ENCODE measurements at regions not wholly inside any gene's neighbourhood (a gene's known extent, or its start where the extent isn't known, plus 50 kb on each side); places are given as distances from the start of the nearest gene placed in this dataset.
"Not testable (repeated sequence)": the region's sequence is repeated elsewhere in the genome, so short reads cannot be mapped to it uniquely, and the experiment has no call there.

- Mint-ChIP-seq H3K36me3 (ENCODE audit: low read depth) (no peaks in the 10 kb centered on the region), H3K27me3 (ENCODE audit: low read depth, poor library complexity) (no peaks in the 10 kb centered on the region), H3K9me3 (no peaks in the 10 kb centered on the region), H3K27ac (no peak overlapping the region), H3K4me3 (no peak overlapping the region), H3K4me1 (peaks cover 9% of the 10 kb centered on the region)
- DNase-seq = peak; percentile 2
- no peak for TF ChIP-seq CTCF (IDR thresholded peaks at IDR 0.05)
Measured at GRCh38 chr7:49023345-49024328, 99.3 kb downstream of the CDC14C start.

- Mint-ChIP-seq H3K4me1 (no peaks in the 10 kb centered on the region), H3K27me3 (ENCODE audit: low read depth, poor library complexity) (no peaks in the 10 kb centered on the region), H3K9me3 (no peaks in the 10 kb centered on the region), H3K36me3 (ENCODE audit: low read depth) (no peaks in the 10 kb centered on the region), H3K27ac (no peak overlapping the region), H3K4me3 (no peak overlapping the region)
- no peak for TF ChIP-seq CTCF (IDR thresholded peaks at IDR 0.05)
- DNase-seq = no peak
Measured at GRCh38 chr7:49030221-49030620, 105.9 kb downstream of the CDC14C start.

GRCh38 chr7:49033140-49033539 is 108.8 kb downstream of the CDC14C start:
- not testable (repeated sequence) for H3K4me1 Mint-ChIP-seq; H3K36me3 Mint-ChIP-seq (ENCODE audit: low read depth); H3K27ac Mint-ChIP-seq; H3K4me3 Mint-ChIP-seq; DNase-seq; H3K27me3 Mint-ChIP-seq (ENCODE audit: low read depth, poor library complexity); H3K9me3 Mint-ChIP-seq

GRCh38 chr7:49037346-49038210 is 113.2 kb downstream of the CDC14C start:
- Mint-ChIP-seq H3K27ac (no peak overlapping the region), H3K9me3 (no peaks in the 10 kb centered on the region), H3K27me3 (ENCODE audit: low read depth, poor library complexity) (no peaks in the 10 kb centered on the region), H3K4me1 (no peaks in the 10 kb centered on the region), H3K4me3 (no peak overlapping the region), H3K36me3 (ENCODE audit: low read depth) (no peaks in the 10 kb centered on the region)
- DNase-seq = no peak
- no peak for TF ChIP-seq CTCF (IDR thresholded peaks at IDR 0.05)

- no peaks in the 10 kb centered on the region for H3K36me3 Mint-ChIP-seq (ENCODE audit: low read depth)
- H3K27ac Mint-ChIP-seq = no peak overlapping the region
- no peak overlapping the region for H3K4me3 Mint-ChIP-seq
- no peak for TF ChIP-seq CTCF (IDR thresholded peaks at IDR 0.05)
- no peaks in the 10 kb centered on the region for H3K9me3 Mint-ChIP-seq
- no peaks in the 10 kb centered on the region for H3K27me3 Mint-ChIP-seq (ENCODE audit: low read depth, poor library complexity)
- DNase-seq = no peak
- H3K4me1 Mint-ChIP-seq = no peaks in the 10 kb centered on the region
Measured at GRCh38 chr7:49038821-49039358, 114.5 kb downstream of the CDC14C start.

- no peak overlapping the region for H3K27ac Mint-ChIP-seq
- TF ChIP-seq CTCF (IDR thresholded peaks at IDR 0.05) = no peak
- peaks cover 3% of the 10 kb centered on the region for H3K27me3 Mint-ChIP-seq (ENCODE audit: low read depth, poor library complexity)
- H3K36me3 Mint-ChIP-seq (ENCODE audit: low read depth) = no peaks in the 10 kb centered on the region
- no peak for DNase-seq
- H3K4me3 Mint-ChIP-seq = no peak overlapping the region
- peaks cover 18% of the 10 kb centered on the region for H3K9me3 Mint-ChIP-seq
- no peaks in the 10 kb centered on the region for H3K4me1 Mint-ChIP-seq
Measured at GRCh38 chr7:49060743-49061142, 136.4 kb downstream of the CDC14C start.
